GM10266 (cell line): ENCODE measurements at regions not wholly inside any gene's neighbourhood (a gene's known extent, or its start where the extent isn't known, plus 50 kb on each side); places are given as distances from the start of the nearest gene placed in this dataset.

ENCODE experiments used
- DNase-seq: peaks from one replicate; pipeline ENCODE4 v3.0.0; 2012; ENCODE audit errors: extremely low spot score
- CTCF ChIP-seq: IDR thresholded peaks from 2 replicates; pipeline ENCODE4 v1.5.1; 2012; ENCODE audit warnings: mild to moderate bottlenecking, low read depth; ENCODE audit not compliant: control insufficient read depth, insufficient read depth; ENCODE audit errors: missing control alignments

DNA sequence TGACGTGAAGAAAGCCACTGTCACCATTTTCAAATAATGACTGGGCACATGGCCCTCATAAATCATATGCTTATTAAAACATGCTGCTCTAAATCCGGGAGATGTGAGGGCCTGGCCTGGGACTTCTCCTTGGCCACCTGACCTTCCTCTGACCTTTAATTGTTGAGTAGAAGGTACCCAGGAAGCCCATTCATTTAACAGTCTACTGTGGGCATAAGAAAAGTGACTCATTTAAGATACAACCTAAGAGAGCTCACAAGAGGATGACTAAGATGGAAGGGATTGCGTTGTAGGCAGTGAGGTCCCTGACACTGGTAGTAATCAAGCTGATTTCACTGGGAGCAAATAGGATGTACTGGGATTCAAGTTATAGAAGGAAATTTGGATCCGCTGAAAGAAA is 203.4 kb upstream of the GPR26 start:
- TF ChIP-seq CTCF, result no peak
- DNase-seq, result no peak

DNA sequence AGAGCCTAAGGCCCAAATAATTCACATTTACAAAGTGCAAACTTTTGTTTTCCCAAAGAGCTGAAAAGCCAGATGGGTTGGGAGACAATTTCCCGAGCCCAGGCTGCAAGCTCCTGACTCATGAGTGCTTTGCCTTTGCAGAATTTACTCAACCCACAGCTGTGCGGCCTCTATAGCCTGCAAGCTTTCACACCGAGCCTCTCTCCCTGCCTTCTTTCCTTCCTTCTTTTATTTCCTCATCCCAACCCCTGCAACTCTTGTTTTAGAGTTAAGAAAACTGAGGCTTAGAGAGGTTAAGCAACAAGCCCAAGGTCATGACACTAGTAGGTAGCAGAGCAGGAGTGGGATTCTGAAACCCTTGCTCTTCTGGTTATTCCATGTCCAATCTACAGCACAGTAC is 203.0 kb upstream of the GPR26 start:
- TF ChIP-seq CTCF, result no peak
- no peak for DNase-seq

- no peak for TF ChIP-seq CTCF
Observed at GRCh38 chr10:123463698-123464097, 202.5 kb upstream of the GPR26 start.

DNA sequence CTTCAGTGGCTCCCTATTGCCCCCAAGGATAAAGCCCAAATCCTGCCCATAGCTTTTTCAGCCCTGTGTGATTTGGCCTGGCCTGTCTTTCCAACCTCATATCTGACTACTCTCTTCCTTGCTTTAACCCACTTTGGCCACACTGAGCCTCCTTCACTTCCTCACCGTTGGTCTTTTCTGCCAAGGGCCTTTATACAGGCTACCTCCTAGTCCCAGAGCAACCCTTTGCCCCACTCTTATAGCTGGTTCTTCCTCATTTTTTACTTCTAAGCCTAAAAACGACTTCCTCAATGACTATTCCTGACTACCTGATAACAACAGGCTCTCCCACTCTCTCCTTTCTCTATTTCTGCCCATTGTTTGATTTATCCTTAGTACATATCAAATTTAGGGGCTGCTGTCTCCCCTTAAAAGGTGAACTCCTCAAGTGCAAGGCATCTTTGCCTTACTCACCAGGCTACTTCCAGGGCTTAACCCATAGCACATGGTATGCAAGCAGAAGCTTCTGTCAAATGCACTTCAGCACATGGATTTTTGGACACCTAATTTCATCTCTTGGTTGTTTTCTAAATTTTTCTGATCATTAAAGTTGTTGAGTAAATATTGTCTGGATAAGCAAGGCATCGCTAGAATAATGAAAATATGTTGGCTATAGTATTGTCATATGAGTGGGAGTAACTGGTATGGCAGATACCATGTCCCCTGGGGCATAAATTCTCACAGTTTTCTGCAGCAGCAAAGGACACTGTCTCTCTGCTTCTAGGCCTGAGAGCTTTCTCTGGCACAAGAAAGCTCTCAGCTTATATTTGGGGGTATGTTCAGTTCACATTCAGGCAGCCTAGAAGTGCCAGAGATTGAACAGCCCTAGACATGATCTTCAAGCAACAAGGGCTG is 201.5 kb upstream of the GPR26 start:
- DNase-seq, result no peak
- TF ChIP-seq CTCF, result no peak

More at GRCh38 chr10:123463698-123464097, 202.5 kb upstream of the GPR26 start:
- DNase-seq, result no peak

DNA sequence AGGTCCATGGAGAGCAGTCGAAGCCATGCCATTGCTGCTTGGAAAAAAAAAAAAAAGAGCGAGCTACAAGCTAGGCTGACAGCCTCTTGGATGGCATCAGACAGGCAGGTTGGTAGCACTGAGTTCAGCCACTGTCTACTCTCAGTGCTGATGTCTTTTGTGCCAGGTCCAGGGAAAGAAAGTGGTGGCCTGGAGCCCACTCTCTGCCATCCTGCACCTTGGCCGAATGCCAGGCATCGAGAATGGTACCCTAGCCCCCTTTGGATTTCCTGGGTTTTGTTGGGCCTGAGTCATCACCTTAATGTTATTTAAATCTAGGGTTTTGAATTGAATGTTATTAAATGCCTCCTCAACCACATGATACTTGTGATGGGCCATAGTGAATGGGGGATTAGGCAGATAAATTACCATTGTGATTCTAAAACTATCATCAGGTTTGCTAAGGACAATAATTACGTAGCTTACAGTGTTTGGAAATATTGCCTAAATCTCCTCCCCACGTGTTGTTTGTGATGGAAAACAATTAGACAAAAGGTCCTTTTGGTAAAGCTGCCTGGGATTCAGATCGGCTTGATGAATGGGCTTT is 195.7 kb upstream of the GPR26 start:
- DNase-seq, result no peak

GRCh38 chr10:123471811-123472210 is 194.3 kb upstream of the GPR26 start:
- DNase-seq, result no peak
- no peak for TF ChIP-seq CTCF

More for the DNA sequence above, 195.7 kb upstream of the GPR26 start:
- TF ChIP-seq CTCF, result no peak

DNA sequence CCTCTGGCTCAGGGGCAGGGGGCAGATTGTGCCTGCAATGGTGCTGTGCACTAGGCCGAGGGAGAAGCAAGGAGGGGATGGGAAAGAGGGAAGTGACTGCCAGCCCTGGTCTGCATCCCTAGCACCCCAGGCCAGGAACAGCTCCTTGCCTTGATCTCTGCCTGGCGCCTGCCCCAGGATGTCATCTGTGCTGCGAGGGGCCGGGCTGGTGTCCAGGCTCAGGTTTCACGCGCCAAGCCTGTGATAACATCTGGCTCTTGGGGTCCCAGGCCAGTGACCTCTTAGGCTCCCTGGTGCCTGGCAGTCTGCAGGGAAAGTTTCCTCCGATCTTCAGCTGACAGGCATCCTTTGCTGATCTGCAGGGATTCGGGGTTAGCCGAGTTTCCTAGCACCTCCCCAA is 193.5 kb upstream of the GPR26 start:
- no peak for DNase-seq
- TF ChIP-seq CTCF, result no peak
